Liver (tissue), 8 donors: ENCODE measurements at regions not wholly inside any gene's neighbourhood (a gene's known extent, or its start where the extent isn't known, plus 50 kb on each side); places are given as distances from the start of the nearest gene placed in this dataset.

Experiments used
- DNase-seq: peaks from one replicate; pipeline ENCODE4 v3.0.0-alpha.2; 2017; ENCODE audit warnings: low spot score
- H3K27ac ChIP-seq, 2 donors: one replicate each; pipeline ENCODE4 v1.7.0; 2013; ENCODE audit warnings: inconsistent platforms in 2 of 2, low read length in 2 of 2, control low read depth in 1 of 2, low read depth in 1 of 2, mild to moderate bottlenecking in 1 of 2
- H3K27me3 ChIP-seq, 4 donors: one replicate each; pipeline versions ENCODE4 v1.6.1 to v1.7.0; 2013; ENCODE audit warnings: low read length in 3 of 4, inconsistent platforms in 1 of 4, mild to moderate bottlenecking in 1 of 4, moderate library complexity in 1 of 4; ENCODE audit not compliant: control insufficient read depth in 4 of 4, insufficient read depth in 4 of 4
- H3K36me3 ChIP-seq, 4 donors: one replicate each; pipeline versions ENCODE4 v1.6.1 to v1.7.0; 2013; ENCODE audit warnings: low read length in 3 of 4, mild to moderate bottlenecking in 3 of 4, low read depth in 1 of 4, moderate library complexity in 1 of 4; ENCODE audit not compliant: control insufficient read depth in 4 of 4, insufficient read depth in 3 of 4
- H3K4me1 ChIP-seq, 4 donors: one replicate each; pipeline versions ENCODE4 v1.6.1 to v1.7.0; 2013; ENCODE audit warnings: low read length in 3 of 4, mild to moderate bottlenecking in 3 of 4, moderate library complexity in 1 of 4; ENCODE audit not compliant: control insufficient read depth in 4 of 4, insufficient read depth in 4 of 4
- H3K4me3 ChIP-seq, 3 donors: one replicate each; pipeline versions ENCODE4 v1.6.1 to v1.7.0; 2013; ENCODE audit warnings: low read length in 3 of 3, control low read depth in 1 of 3, low read depth in 1 of 3, mild to moderate bottlenecking in 1 of 3
- H3K9ac ChIP-seq, 2 donors: one replicate each; pipeline ENCODE4 v1.7.0; 2013; ENCODE audit warnings: low read length in 2 of 2, mild to moderate bottlenecking in 2 of 2, moderate library complexity in 2 of 2, control low read depth in 1 of 2, low read depth in 1 of 2
- H3K9me3 ChIP-seq, 4 donors: one replicate each; pipeline versions ENCODE4 v1.6.1 to v1.7.0; 2013; ENCODE audit warnings: low read length in 3 of 4; ENCODE audit not compliant: control insufficient read depth in 4 of 4
- ATF3 ChIP-seq: IDR thresholded peaks from 2 replicates; pipeline ENCODE4 v1.6.1; 2016; ENCODE audit warnings: antibody characterized with exemption
- CTCF ChIP-seq: fragments of 150-350 bp; IDR thresholded peaks from 2 replicates; pipeline ENCODE4 v1.5.1; 2017; ENCODE audit warnings: improper control_type of control experiment, low read depth, low read length; ENCODE audit not compliant: missing input control
- FOXA2 ChIP-seq: IDR thresholded peaks from 2 replicates; pipeline ENCODE4 v1.6.1; 2016; ENCODE audit warnings: antibody characterized with exemption
- GABPA ChIP-seq, 2 donors: IDR thresholded peaks in 1 of 2; conservative IDR thresholded peaks in 1 of 2; 2 replicates each; pipeline ENCODE4 v1.6.1; 2016; ENCODE audit warnings: antibody characterized with exemption in 2 of 2, mild to moderate bottlenecking in 1 of 2, moderate library complexity in 1 of 2
- HNF4A ChIP-seq, 2 donors: conservative IDR thresholded peaks; 2 replicates each; pipeline ENCODE4 v1.6.1; 2016; ENCODE audit warnings: antibody characterized with exemption in 2 of 2, mild to moderate bottlenecking in 2 of 2
- RAD21 ChIP-seq, 2 donors: IDR thresholded peaks; 2 replicates each; pipeline ENCODE4 v1.6.1; 2016; ENCODE audit warnings: antibody characterized with exemption in 2 of 2, mild to moderate bottlenecking in 2 of 2
- REST ChIP-seq: IDR thresholded peaks from 2 replicates; pipeline ENCODE4 v1.6.1; 2016; ENCODE audit warnings: antibody characterized with exemption, mild to moderate bottlenecking
- RXRA ChIP-seq, 2 donors: IDR thresholded peaks; 2 replicates each; pipeline ENCODE4 v1.6.1; 2017 to 2018; ENCODE audit warnings: antibody characterized with exemption in 2 of 2, mild to moderate bottlenecking in 1 of 2
- SP1 ChIP-seq: IDR thresholded peaks from 2 replicates; pipeline ENCODE4 v1.6.1; 2018; ENCODE audit warnings: antibody characterized with exemption, mild to moderate bottlenecking
- TAF1 ChIP-seq: conservative IDR thresholded peaks from 2 replicates; pipeline ENCODE4 v1.6.1; 2016; ENCODE audit warnings: antibody characterized with exemption, mild to moderate bottlenecking
- YY1 ChIP-seq: IDR thresholded peaks from 2 replicates; pipeline ENCODE4 v1.6.1; 2016; ENCODE audit warnings: antibody characterized with exemption, mild to moderate bottlenecking
- WGBS: extraction: QIAGEN DNeasy Blood & Tissue Kit; methylation state at CpG from one replicate; pipeline ENCODE4 v1.1.7; 2013; 5-methylcytosine and 5-hydroxymethylcytosine counted together
- donor health status: healthy.
- donor health status: healthy.
- donor health status: healthy.
- donor health status: healthy.
- donor health status: healthy.

- TF ChIP-seq CTCF (no peak), REST (no peak), FOXA2 (no peak), HNF4A (conservative IDR thresholded peaks at IDR 0.05) (no peak), YY1 (no peak)
Measured at GRCh38 chr3:120536642-120537041, 59.5 kb upstream of the NDUFB4 start (continued).

GRCh38 chr3:120532969-120533368 is 63.2 kb upstream of the NDUFB4 start:
- TF ChIP-seq RXRA (IDR thresholded peaks at IDR 0.05): no peak
- TF ChIP-seq SP1: no peak
- no peak for TF ChIP-seq RAD21 (IDR thresholded peaks at IDR 0.05)
- TF ChIP-seq GABPA (IDR thresholded peaks at IDR 0.05 in 1 of 2, conservative IDR thresholded peaks at IDR 0.05 in 1 of 2): no peak
- H3K9ac ChIP-seq: no peak overlapping the region
- H3K27me3 ChIP-seq: no peaks in the 10 kb centered on the region
- H3K36me3 ChIP-seq: no peaks in the 10 kb centered on the region
- peaks cover 0 to 9% (median 0%) of the 10 kb centered on the region in 4 donors for H3K9me3 ChIP-seq
- H3K4me3 ChIP-seq: no peak overlapping the region
- no peak for DNase-seq
- peaks cover 0 to 4% (median 3%) of the 10 kb centered on the region in 4 donors for H3K4me1 ChIP-seq
- no peak overlapping the region for H3K27ac ChIP-seq
- 85% methylated on average over 2 of the region's 2 CpGs for WGBS

- no peak for DNase-seq
- 92% methylated on average over 6 of the region's 6 CpGs for WGBS
- H3K9me3 ChIP-seq: peaks cover 0 to 6% (median 0%) of the 10 kb centered on the region in 4 donors
- no peaks in the 10 kb centered on the region for H3K27me3 ChIP-seq
- H3K4me3 ChIP-seq: no peak overlapping the region
- no peaks in the 10 kb centered on the region for H3K36me3 ChIP-seq
- TF ChIP-seq TAF1 (no peak), ATF3 (no peak)
- no peaks in the 10 kb centered on the region for H3K4me1 ChIP-seq
- H3K27ac ChIP-seq: no peak overlapping the region
- H3K9ac ChIP-seq: no peak overlapping the region
Measured at GRCh38 chr3:120528163-120528562, 68.0 kb upstream of the NDUFB4 start.
